ENCODE measurements at regions not wholly inside any gene's neighbourhood (a gene's known extent, or its start where the extent isn't known, plus 50 kb on each side); places are given as distances from the start of the nearest gene placed in this dataset.

GRCh38 chr4:25981749-25982148 is 67.7 kb downstream of the SMIM20 start:
- no peak overlapping the region for H3K4me3 ChIP-seq (ENCODE audit: low read depth, low read length)
- DNase-seq (ENCODE audit: low read depth): no peak
- TF ChIP-seq CTCF (IDR thresholded peaks at IDR 0.05; ENCODE audit: low read depth, low read length, missing control alignments): no peak
- in situ Hi-C loops (cut with HindIII; ENCODE audit: low sequenced_read_pairs): no loop called here

- in situ Hi-C loops (cut with HindIII; ENCODE audit: low sequenced_read_pairs): no loop called here
- DNase-seq (ENCODE audit: low read depth): no peak
- TF ChIP-seq CTCF (IDR thresholded peaks at IDR 0.05; ENCODE audit: low read depth, low read length, missing control alignments): no peak
- no peak overlapping the region for H3K4me3 ChIP-seq (ENCODE audit: low read depth, low read length)
Measured at GRCh38 chr4:25982962-25983361, 68.9 kb downstream of the SMIM20 start.

- TF ChIP-seq CTCF (IDR thresholded peaks at IDR 0.05; ENCODE audit: low read depth, low read length, missing control alignments): no peak
- no peak for DNase-seq (ENCODE audit: low read depth)
- no peak overlapping the region for H3K4me3 ChIP-seq (ENCODE audit: low read depth, low read length)
- in situ Hi-C loops (cut with HindIII; ENCODE audit: low sequenced_read_pairs): no loop called here
Measured at GRCh38 chr4:25984266-25984665, 70.2 kb downstream of the SMIM20 start.

GRCh38 chr4:25984796-25985195 is 70.8 kb downstream of the SMIM20 start:
- in situ Hi-C loops (cut with HindIII; ENCODE audit: low sequenced_read_pairs): no loop called here
- no peak overlapping the region for H3K4me3 ChIP-seq (ENCODE audit: low read depth, low read length)
- TF ChIP-seq CTCF (IDR thresholded peaks at IDR 0.05; ENCODE audit: low read depth, low read length, missing control alignments): no peak
- DNase-seq (ENCODE audit: low read depth): no peak

GRCh38 chr4:25986807-25987206 is 72.8 kb downstream of the SMIM20 start:
- DNase-seq (ENCODE audit: low read depth): no peak
- no peak overlapping the region for H3K4me3 ChIP-seq (ENCODE audit: low read depth, low read length)
- TF ChIP-seq CTCF (IDR thresholded peaks at IDR 0.05; ENCODE audit: low read depth, low read length, missing control alignments): no peak
- in situ Hi-C loops (cut with HindIII; ENCODE audit: low sequenced_read_pairs): no loop called here

GRCh38 chr4:25991340-25991739 is 77.3 kb downstream of the SMIM20 start:
- no peak for TF ChIP-seq CTCF (IDR thresholded peaks at IDR 0.05; ENCODE audit: low read depth, low read length, missing control alignments)

More at GRCh38 chr4:25991340-25991739, 77.3 kb downstream of the SMIM20 start:
- no peak overlapping the region for H3K4me3 ChIP-seq (ENCODE audit: low read depth, low read length)
- DNase-seq (ENCODE audit: low read depth): no peak
- in situ Hi-C loops (cut with HindIII; ENCODE audit: low sequenced_read_pairs): no loop called here
